SK-N-SH (cell line): ENCODE measurements at regions not wholly inside any gene's neighbourhood (a gene's known extent, or its start where the extent isn't known, plus 50 kb on each side); places are given as distances from the start of the nearest gene placed in this dataset.

Experiments used
- CTCF ChIA-PET: fragments of 300-600, 350-600 bp; formaldehyde crosslinking; extraction: SDS; loops from one replicate; lab custom pipeline; 2021; lab: Yijun Ruan, JAX
- POLR2A ChIA-PET: fragments of 350-600 bp; sonication (Branson Sonifier 250); formaldehyde crosslinking; extraction: SDS; loops from one replicate; lab custom pipeline; 2020; ENCODE audit warnings: antibody characterized with exemption, inconsistent platforms; lab: Yijun Ruan, JAX
- DNase-seq: peaks from one replicate; pipeline ENCODE4 v3.0.0; 2012
- H2AFZ ChIP-seq: fragments of 200-600 bp; sonication (generic); 2 replicates; pipeline ENCODE4 v1.8.1; 2016; ENCODE audit warnings: antibody characterized with exemption, mild to moderate bottlenecking, low read depth
- H3F3A ChIP-seq: fragments of 200-600 bp; sonication (generic); replicated peaks from 2 replicates; pipeline ENCODE3; 2016; ENCODE audit warnings: antibody characterized with exemption, mild to moderate bottlenecking; ENCODE audit not compliant: insufficient read depth
- H3K27ac ChIP-seq, 2 experiments: fragments of 200-500 bp in 1 of 2; fragments of 200-600 bp in 1 of 2; sonication (Bioruptor generic) in 1 of 2; sonication (generic), shearing (Covaris generic) in 1 of 2; 2 replicates each; pipeline versions ENCODE4 v1.5.1 to v1.6.1; 2014 to 2016; ENCODE audit warnings: low read depth in 2 of 2, inconsistent platforms in 1 of 2, low read length in 1 of 2, mild to moderate bottlenecking in 1 of 2, mixed read lengths in 1 of 2
- H3K27me3 ChIP-seq: fragments of 200-600 bp; sonication (generic), shearing (Covaris generic); 2 replicates; pipeline ENCODE4 v1.6.1; 2016; ENCODE audit warnings: mixed run types; ENCODE audit not compliant: insufficient read depth
- H3K36me3 ChIP-seq, 2 experiments: fragments of 200-500 bp in 1 of 2; fragments of 200-600 bp in 1 of 2; sonication (Bioruptor generic) in 1 of 2; sonication (generic) in 1 of 2; replicated peaks in 1 of 2; 2 replicates each; pipeline versions ENCODE3 to v1.5.1; 2014 to 2016; ENCODE audit warnings: low read length in 1 of 2, mild to moderate bottlenecking in 1 of 2; ENCODE audit not compliant: insufficient read depth in 2 of 2, control insufficient read depth in 1 of 2
- H3K4me1 ChIP-seq, 2 experiments: fragments of 200-500 bp in 1 of 2; fragments of 200-600 bp in 1 of 2; sonication (Bioruptor generic) in 1 of 2; sonication (generic), shearing (Covaris generic) in 1 of 2; 2 replicates each; pipeline versions ENCODE4 v1.5.1 to v1.6.1; 2014 to 2016; ENCODE audit warnings: low read depth in 1 of 2, low read length in 1 of 2, mixed run types in 1 of 2; ENCODE audit not compliant: insufficient read depth in 2 of 2, control insufficient read depth in 1 of 2
- H3K4me2 ChIP-seq: fragments of 200-600 bp; sonication (generic), shearing (Covaris generic); 2 replicates; pipeline ENCODE4 v1.6.1; 2017; ENCODE audit warnings: mixed run types
- H3K4me3 ChIP-seq, 2 experiments: fragments of 200-500 bp in 1 of 2; fragments of 200-600 bp in 1 of 2; sonication (Bioruptor generic) in 1 of 2; sonication (generic), shearing (Covaris generic) in 1 of 2; 2 replicates each; pipeline versions ENCODE4 v1.5.1 to v1.8.1; 2014 to 2016; ENCODE audit warnings: low read depth in 2 of 2, inconsistent platforms in 1 of 2, low read length in 1 of 2, mild to moderate bottlenecking in 1 of 2, mixed read lengths in 1 of 2, moderate library complexity in 1 of 2
- H3K79me2 ChIP-seq: fragments of 200-600 bp; sonication (generic); 2 replicates; pipeline ENCODE4 v1.8.1; 2017; ENCODE audit warnings: mild to moderate bottlenecking; ENCODE audit not compliant: insufficient read depth
- H3K9ac ChIP-seq: fragments of 200-600 bp; sonication (generic); 2 replicates; pipeline ENCODE4 v1.6.1; 2017; ENCODE audit warnings: mixed run types
- H3K9me2 ChIP-seq: fragments of 200-600 bp; sonication (generic); 2 replicates; pipeline ENCODE4 v1.6.1; 2017; ENCODE audit warnings: mixed run types
- H3K9me3 ChIP-seq: fragments of 200-600 bp; sonication (generic); 2 replicates; pipeline ENCODE4 v1.6.1; 2017; ENCODE audit warnings: mixed run types, mild to moderate bottlenecking, moderate library complexity
- H4K20me1 ChIP-seq: fragments of 200-600 bp; sonication (generic); 2 replicates; pipeline ENCODE4 v1.6.1; 2017; ENCODE audit warnings: mild to moderate bottlenecking, mixed run types; ENCODE audit not compliant: insufficient read depth
- CHD2 ChIP-seq: fragments of 150-350 bp; IDR thresholded peaks from 2 replicates; pipeline ENCODE4 v1.6.1; 2018; ENCODE audit warnings: low read length; ENCODE audit not compliant: partially characterized antibody
- ELF1 ChIP-seq: IDR thresholded peaks from 2 replicates; pipeline ENCODE4 v1.4.0; 2012
- EP300 ChIP-seq, 2 experiments: IDR thresholded peaks; 2 replicates each; pipeline versions ENCODE4 v1.4.0 to v1.6.1; 2012; ENCODE audit warnings: borderline replicate concordance in 1 of 2, low read depth in 1 of 2, low read length in 1 of 2
- EZH2phosphoT487 ChIP-seq: fragments of 200-600 bp; sonication (generic); IDR thresholded peaks from 2 replicates; pipeline ENCODE4 v1.6.1; 2017; ENCODE audit warnings: low read depth, mixed run types, mild to moderate bottlenecking, antibody characterized with exemption, moderate library complexity, borderline replicate concordance
- FOSL2 ChIP-seq: IDR thresholded peaks from 2 replicates; pipeline ENCODE4 v1.4.0; 2012; ENCODE audit warnings: low read depth, mild to moderate bottlenecking, moderate library complexity, borderline replicate concordance
- GATA2 ChIP-seq: sonication (generic); formaldehyde crosslinking; IDR thresholded peaks from 2 replicates; pipeline ENCODE4 v1.5.0; 2020; ENCODE audit warnings: mild to moderate bottlenecking, missing genetic modification reagents
- MXI1 ChIP-seq: IDR thresholded peaks from 2 replicates; pipeline ENCODE4 v1.6.1; 2012; ENCODE audit warnings: mild to moderate bottlenecking, low read depth, low read length, improper control_type of control experiment
- RAD21 ChIP-seq: IDR thresholded peaks from 2 replicates; pipeline ENCODE4 v1.6.1; 2012; ENCODE audit warnings: mild to moderate bottlenecking, low read length
- TEAD4 ChIP-seq: IDR thresholded peaks from 2 replicates; pipeline ENCODE4 v1.4.0; 2012; ENCODE audit warnings: mild to moderate bottlenecking, borderline replicate concordance; ENCODE audit not compliant: insufficient read depth
- WGBS: methylation state at CpG from one replicate; pipeline ENCODE4 v1.1.6; 2017; ENCODE audit warnings: low lambda C conversion rate; 5-methylcytosine and 5-hydroxymethylcytosine counted together
- TF ChIP-seq, protein P1 (sequence below): IDR thresholded peaks from 2 replicates; pipeline ENCODE4 v1.4.0; 2012; ENCODE audit warnings: low read depth, borderline replicate concordance
- TF ChIP-seq, protein P2 (sequence below): IDR thresholded peaks from 2 replicates; pipeline ENCODE4 v1.6.1; 2012; ENCODE audit warnings: mild to moderate bottlenecking, low read depth, low read length, moderate library complexity
- TF ChIP-seq, protein P3 (sequence below): IDR thresholded peaks from 2 replicates; pipeline ENCODE4 v1.4.0; 2012; ENCODE audit warnings: low read depth, borderline replicate concordance
- TF ChIP-seq, protein P4 (sequence below): fragments of 150-350 bp; IDR thresholded peaks from 2 replicates; pipeline ENCODE4 v1.6.1; 2016; ENCODE audit warnings: mild to moderate bottlenecking, low read depth, low read length

DNA sequence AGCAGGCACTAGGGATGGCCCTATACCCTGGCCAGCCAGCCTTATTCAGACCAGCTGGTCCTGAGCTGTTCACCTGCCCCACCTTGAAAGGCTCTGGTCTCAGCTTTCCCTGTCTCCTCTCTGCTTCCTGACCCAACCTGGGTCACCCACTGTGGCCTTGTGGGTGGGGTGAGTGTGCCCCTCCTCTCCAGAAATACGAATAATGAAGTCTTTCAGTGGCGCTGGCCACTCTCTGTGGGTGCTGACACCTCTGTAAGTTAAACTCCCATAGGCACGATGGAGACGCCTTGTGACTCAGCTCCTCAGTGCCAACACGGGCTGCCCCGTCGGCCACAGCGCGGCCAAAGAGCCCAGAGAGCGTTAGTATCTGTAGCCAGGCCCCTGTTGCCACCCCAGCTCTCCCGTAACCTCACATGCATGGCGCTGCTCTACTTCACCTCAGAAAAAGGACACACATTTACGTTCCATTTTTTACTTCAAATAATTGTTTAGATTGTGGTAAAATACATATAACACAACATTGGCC, 74.6 kb upstream of the SEPTIN5 start:
- no peak overlapping the region for H3K9ac ChIP-seq
- no peak overlapping the region for H3K4me3 ChIP-seq
- H3K27me3 ChIP-seq, result no peaks in the 10 kb centered on the region; the same call in 1 of the 2 replicates
- H3K9me3 ChIP-seq, result no peaks in the 10 kb centered on the region
- WGBS, result 74% methylated on average over 11 of the region's 13 CpGs
- POLR2A ChIA-PET, result no interaction called here
- CTCF ChIA-PET, result interaction anchor here (1.1 to 3.4 kb wide), 2 partner anchors 10 to 460 kb away, joined by 3 to 17 read pairs; no protein-coding TSS in a partner anchor
- H3K27ac ChIP-seq, result no peak overlapping the region
- H3K79me2 ChIP-seq, result no peaks in the 10 kb centered on the region
- no peaks in the 10 kb centered on the region for H3K36me3 ChIP-seq
- H3F3A ChIP-seq, result no peaks in the 10 kb centered on the region
- peaks cover 0 to 3% of the 10 kb centered on the region in 2 experiments; a peak in 1 of 4 replicates for H3K4me1 ChIP-seq
- H3K9me2 ChIP-seq, result no peaks in the 10 kb centered on the region
- H4K20me1 ChIP-seq, result no peaks in the 10 kb centered on the region
- TF ChIP-seq FOSL2 (no peak), MXI1 (no peak), EZH2phosphoT487 (no peak), CHD2 (no peak), ELF1 (no peak), EP300 (IDR thresholded peaks at IDR 0.05; ENCODE audit: borderline replicate concordance in 1 of 2, low read depth in 1 of 2, low read length in 1 of 2) (no peak), GATA2 (CRISPR knock-in tag) (no peak), RAD21 (no peak), TEAD4 (no peak)
- TF ChIP-seq, protein P1, sequence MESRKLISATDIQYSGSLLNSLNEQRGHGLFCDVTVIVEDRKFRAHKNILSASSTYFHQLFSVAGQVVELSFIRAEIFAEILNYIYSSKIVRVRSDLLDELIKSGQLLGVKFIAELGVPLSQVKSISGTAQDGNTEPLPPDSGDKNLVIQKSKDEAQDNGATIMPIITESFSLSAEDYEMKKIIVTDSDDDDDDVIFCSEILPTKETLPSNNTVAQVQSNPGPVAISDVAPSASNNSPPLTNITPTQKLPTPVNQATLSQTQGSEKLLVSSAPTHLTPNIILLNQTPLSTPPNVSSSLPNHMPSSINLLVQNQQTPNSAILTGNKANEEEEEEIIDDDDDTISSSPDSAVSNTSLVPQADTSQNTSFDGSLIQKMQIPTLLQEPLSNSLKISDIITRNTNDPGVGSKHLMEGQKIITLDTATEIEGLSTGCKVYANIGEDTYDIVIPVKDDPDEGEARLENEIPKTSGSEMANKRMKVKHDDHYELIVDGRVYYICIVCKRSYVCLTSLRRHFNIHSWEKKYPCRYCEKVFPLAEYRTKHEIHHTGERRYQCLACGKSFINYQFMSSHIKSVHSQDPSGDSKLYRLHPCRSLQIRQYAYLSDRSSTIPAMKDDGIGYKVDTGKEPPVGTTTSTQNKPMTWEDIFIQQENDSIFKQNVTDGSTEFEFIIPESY, result no peak
- TF ChIP-seq, protein P2, sequence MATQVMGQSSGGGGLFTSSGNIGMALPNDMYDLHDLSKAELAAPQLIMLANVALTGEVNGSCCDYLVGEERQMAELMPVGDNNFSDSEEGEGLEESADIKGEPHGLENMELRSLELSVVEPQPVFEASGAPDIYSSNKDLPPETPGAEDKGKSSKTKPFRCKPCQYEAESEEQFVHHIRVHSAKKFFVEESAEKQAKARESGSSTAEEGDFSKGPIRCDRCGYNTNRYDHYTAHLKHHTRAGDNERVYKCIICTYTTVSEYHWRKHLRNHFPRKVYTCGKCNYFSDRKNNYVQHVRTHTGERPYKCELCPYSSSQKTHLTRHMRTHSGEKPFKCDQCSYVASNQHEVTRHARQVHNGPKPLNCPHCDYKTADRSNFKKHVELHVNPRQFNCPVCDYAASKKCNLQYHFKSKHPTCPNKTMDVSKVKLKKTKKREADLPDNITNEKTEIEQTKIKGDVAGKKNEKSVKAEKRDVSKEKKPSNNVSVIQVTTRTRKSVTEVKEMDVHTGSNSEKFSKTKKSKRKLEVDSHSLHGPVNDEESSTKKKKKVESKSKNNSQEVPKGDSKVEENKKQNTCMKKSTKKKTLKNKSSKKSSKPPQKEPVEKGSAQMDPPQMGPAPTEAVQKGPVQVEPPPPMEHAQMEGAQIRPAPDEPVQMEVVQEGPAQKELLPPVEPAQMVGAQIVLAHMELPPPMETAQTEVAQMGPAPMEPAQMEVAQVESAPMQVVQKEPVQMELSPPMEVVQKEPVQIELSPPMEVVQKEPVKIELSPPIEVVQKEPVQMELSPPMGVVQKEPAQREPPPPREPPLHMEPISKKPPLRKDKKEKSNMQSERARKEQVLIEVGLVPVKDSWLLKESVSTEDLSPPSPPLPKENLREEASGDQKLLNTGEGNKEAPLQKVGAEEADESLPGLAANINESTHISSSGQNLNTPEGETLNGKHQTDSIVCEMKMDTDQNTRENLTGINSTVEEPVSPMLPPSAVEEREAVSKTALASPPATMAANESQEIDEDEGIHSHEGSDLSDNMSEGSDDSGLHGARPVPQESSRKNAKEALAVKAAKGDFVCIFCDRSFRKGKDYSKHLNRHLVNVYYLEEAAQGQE, result no peak
- TF ChIP-seq, protein P3, sequence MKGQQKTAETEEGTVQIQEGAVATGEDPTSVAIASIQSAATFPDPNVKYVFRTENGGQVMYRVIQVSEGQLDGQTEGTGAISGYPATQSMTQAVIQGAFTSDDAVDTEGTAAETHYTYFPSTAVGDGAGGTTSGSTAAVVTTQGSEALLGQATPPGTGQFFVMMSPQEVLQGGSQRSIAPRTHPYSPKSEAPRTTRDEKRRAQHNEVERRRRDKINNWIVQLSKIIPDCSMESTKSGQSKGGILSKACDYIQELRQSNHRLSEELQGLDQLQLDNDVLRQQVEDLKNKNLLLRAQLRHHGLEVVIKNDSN, result no peak
- TF ChIP-seq, protein P4, sequence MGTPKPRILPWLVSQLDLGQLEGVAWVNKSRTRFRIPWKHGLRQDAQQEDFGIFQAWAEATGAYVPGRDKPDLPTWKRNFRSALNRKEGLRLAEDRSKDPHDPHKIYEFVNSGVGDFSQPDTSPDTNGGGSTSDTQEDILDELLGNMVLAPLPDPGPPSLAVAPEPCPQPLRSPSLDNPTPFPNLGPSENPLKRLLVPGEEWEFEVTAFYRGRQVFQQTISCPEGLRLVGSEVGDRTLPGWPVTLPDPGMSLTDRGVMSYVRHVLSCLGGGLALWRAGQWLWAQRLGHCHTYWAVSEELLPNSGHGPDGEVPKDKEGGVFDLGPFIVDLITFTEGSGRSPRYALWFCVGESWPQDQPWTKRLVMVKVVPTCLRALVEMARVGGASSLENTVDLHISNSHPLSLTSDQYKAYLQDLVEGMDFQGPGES, result no peak
- H3K4me2 ChIP-seq, result no peak overlapping the region
- H2AFZ ChIP-seq, result no peak overlapping the region
- DNase-seq, result peak; percentile 4
